Lung (tissue), 11 donors: ENCODE measurements at regions not wholly inside any gene's neighbourhood (a gene's known extent, or its start where the extent isn't known, plus 50 kb on each side); places are given as distances from the start of the nearest gene placed in this dataset.

Experiments
- ATAC-seq: fragments of 200-7000 bp; cut with Tn5 transposase; one replicate; pipeline ENCODE4 v1.9.1; 2020; ENCODE audit warnings: moderate number of reproducible peaks; ENCODE audit not compliant: insufficient read depth, low FRiP score
- DNase-seq, 3 donors: peaks; one replicate each; pipeline ENCODE4 v3.0.0-alpha.2; 2013 to 2017
- H3K27ac ChIP-seq, 2 donors: one replicate each; pipeline ENCODE4 v1.5.1; 2013; ENCODE audit warnings: mild to moderate bottlenecking in 2 of 2, moderate library complexity in 2 of 2, control low read depth in 1 of 2, inconsistent platforms in 1 of 2, low read depth in 1 of 2, low read length in 1 of 2
- H3K27me3 ChIP-seq, 3 donors: one replicate each; pipeline ENCODE4 v1.5.1; 2013; ENCODE audit warnings: low read length in 2 of 3; ENCODE audit not compliant: control insufficient read depth in 3 of 3, insufficient read depth in 3 of 3
- H3K36me3 ChIP-seq, 4 donors: one replicate each; pipeline ENCODE4 v1.5.1; 2013; ENCODE audit warnings: low read length in 4 of 4, mild to moderate bottlenecking in 1 of 4, moderate library complexity in 1 of 4; ENCODE audit not compliant: control insufficient read depth in 4 of 4, insufficient read depth in 4 of 4
- H3K4me1 ChIP-seq, 5 donors: one replicate each; pipeline ENCODE4 v1.5.1; 2013; ENCODE audit warnings: low read length in 5 of 5, mild to moderate bottlenecking in 2 of 5, moderate library complexity in 1 of 5; ENCODE audit not compliant: control insufficient read depth in 5 of 5, insufficient read depth in 5 of 5
- H3K4me3 ChIP-seq: one replicate; pipeline ENCODE4 v1.5.1; 2013; ENCODE audit warnings: mild to moderate bottlenecking, control low read depth, moderate library complexity
- H3K9ac ChIP-seq, 2 donors: one replicate each; pipeline ENCODE4 v1.5.1; 2013; ENCODE audit warnings: low read length in 2 of 2, control low read depth in 1 of 2; ENCODE audit not compliant: insufficient read depth in 1 of 2
- H3K9me3 ChIP-seq, 4 donors: one replicate each; pipeline ENCODE4 v1.5.1; 2013; ENCODE audit warnings: low read length in 3 of 4, mild to moderate bottlenecking in 1 of 4, moderate library complexity in 1 of 4; ENCODE audit not compliant: control insufficient read depth in 4 of 4, insufficient read depth in 3 of 4
- CTCF ChIP-seq: IDR thresholded peaks from 2 replicates; pipeline ENCODE4 v1.5.1; 2012; ENCODE audit warnings: mild to moderate bottlenecking; ENCODE audit errors: control extremely low read depth, extremely low read depth
- WGBS, 2 donors: extraction: QIAGEN DNeasy Blood & Tissue Kit; methylation state at CpG; one replicate each; pipeline ENCODE4 v1.1.7; 2013; 5-methylcytosine and 5-hydroxymethylcytosine counted together
- donor health status: control.
- donor health status: control.
- donor health status: Bipolar disorder and iron deficiency.
- donor health status: healthy.
- donor health status: DM: yes; HTN: yes; CAD: no.

GRCh38 chr15:67969892-67970291 lies 84.2 kb upstream of the PIAS1 start:
- WGBS, 2 donors, result 92 to 96% methylated on average over 3 of the region's 3 CpGs
- DNase-seq, result no peak
- Histone ChIP-seq H3K36me3 (no peaks in the 10 kb centered on the region), H3K4me3 (no peak overlapping the region), H3K9ac (no peak overlapping the region), H3K27me3 (no peaks in the 10 kb centered on the region), H3K4me1 (peaks cover 0 to 13% (median 0%) of the 10 kb centered on the region in 5 donors), H3K27ac (no peak overlapping the region), H3K9me3 (no peaks in the 10 kb centered on the region)
- TF ChIP-seq CTCF, result no peak
- no peak for ATAC-seq

GRCh38 chr15:67972377-67972776 lies 81.7 kb upstream of the PIAS1 start:
- H3K4me3 ChIP-seq, result no peak overlapping the region
- H3K27me3 ChIP-seq, result no peaks in the 10 kb centered on the region
- no peaks in the 10 kb centered on the region for H3K9me3 ChIP-seq
- peaks cover 0 to 13% (median 0%) of the 10 kb centered on the region in 5 donors for H3K4me1 ChIP-seq
- DNase-seq (no peak), ATAC-seq (no peak)
- WGBS, 2 donors, result 68 to 92% methylated on average over 4 of the region's 4 CpGs
- no peak for TF ChIP-seq CTCF
- H3K36me3 ChIP-seq, result no peaks in the 10 kb centered on the region
- no peak overlapping the region for H3K27ac ChIP-seq
- H3K9ac ChIP-seq, result no peak overlapping the region

GRCh38 chr15:67973846-67974245 lies 80.3 kb upstream of the PIAS1 start:
- TF ChIP-seq CTCF, result no peak
- WGBS, 2 donors, result 92 to 99% methylated on average over 4 of the region's 4 CpGs
- ATAC-seq (no peak), DNase-seq (no peak)
- Histone ChIP-seq H3K27me3 (no peaks in the 10 kb centered on the region), H3K27ac (no peak overlapping the region), H3K4me3 (no peak overlapping the region), H3K4me1 (no peaks in the 10 kb centered on the region), H3K36me3 (no peaks in the 10 kb centered on the region), H3K9me3 (no peaks in the 10 kb centered on the region), H3K9ac (no peak overlapping the region)

GRCh38 chr15:67976506-67977073 lies 77.5 kb upstream of the PIAS1 start:
- Histone ChIP-seq H3K9ac (no peak overlapping the region), H3K4me1 (no peaks in the 10 kb centered on the region), H3K27me3 (no peaks in the 10 kb centered on the region), H3K4me3 (no peak overlapping the region), H3K9me3 (no peaks in the 10 kb centered on the region), H3K27ac (no peak overlapping the region), H3K36me3 (no peaks in the 10 kb centered on the region)
- no peak for ATAC-seq
- TF ChIP-seq CTCF, result no peak
- 98 to 99% methylated on average over 3 of the region's 3 CpGs for WGBS, 2 donors
- DNase-seq, result no peak
